ENCODE measurements at regions not wholly inside any gene's neighbourhood (a gene's known extent, or its start where the extent isn't known, plus 50 kb on each side); places are given as distances from the start of the nearest gene placed in this dataset.

GRCh38 chr20:57800791-57801430, 91.1 kb upstream of the PMEPA1 start:
- Histone ChIP-seq H3K4ac (replicated peaks; ENCODE audit: insufficient read length, low read depth, low read length) (no peak overlapping the region), H3K18ac (ENCODE audit: extremely low read depth, low read length) (no peak overlapping the region), H3K4me1 (replicated peaks in 1 of 4; ENCODE audit: control insufficient read depth in 3 of 4, insufficient read depth in 4 of 4, low read length in 3 of 4) (no peaks in the 10 kb centered on the region; a peak in 1 of 7 replicates), H3K4me3 (ENCODE audit: extremely low read depth in 1 of 4, insufficient read depth in 2 of 4, low read depth in 3 of 4, low read length in 4 of 4) (no peak overlapping the region), H2BK5ac (ENCODE audit: low read depth, low read length) (no peak overlapping the region), H4K8ac (ENCODE audit: extremely low read depth, insufficient read depth, low read length) (no peak overlapping the region), H2BK120ac (replicated peaks; ENCODE audit: low read depth, low read length) (no peak overlapping the region), H3K9ac (replicated peaks in 1 of 4; ENCODE audit: extremely low read depth in 1 of 4, low read depth in 3 of 4, low read length in 3 of 4) (no peak overlapping the region), H3K79me1 (ENCODE audit: low read depth, low read length) (no peaks in the 10 kb centered on the region), H3K79me2 (ENCODE audit: control insufficient read depth in 1 of 2, insufficient read depth in 2 of 2, low read length in 2 of 2) (no peaks in the 10 kb centered on the region), H2AK5ac (ENCODE audit: low read depth, low read length) (no peak overlapping the region), H3K56ac (replicated peaks; ENCODE audit: insufficient read length, low read depth, low read length) (no peak overlapping the region), H3K27ac (ENCODE audit: low read depth, low read length) (no peak overlapping the region), H4K5ac (ENCODE audit: insufficient read length, low read depth, low read length) (no peak overlapping the region), H3K27me3 (replicated peaks in 1 of 4; ENCODE audit: control insufficient read depth in 3 of 4, extremely low read depth in 1 of 4, insufficient read depth in 3 of 4, low read length in 3 of 4) (no peaks in the 10 kb centered on the region), H3K23ac (ENCODE audit: insufficient read length) (no peak overlapping the region), H3K36me3 (ENCODE audit: control insufficient read depth in 2 of 4, insufficient read depth in 4 of 4, low read length in 3 of 4) (no peaks in the 10 kb centered on the region), H2BK15ac (ENCODE audit: low read length) (no peak overlapping the region), H2BK20ac (ENCODE audit: low read length) (no peak overlapping the region), H4K20me1 (replicated peaks in 1 of 2; ENCODE audit: control insufficient read depth in 1 of 2, insufficient read depth in 2 of 2, low read length in 2 of 2) (no peaks in the 10 kb centered on the region), H2BK12ac (ENCODE audit: low read depth, low read length) (no peak overlapping the region), H3K9me3 (ENCODE audit: insufficient read depth in 2 of 2, low read depth in 1 of 2, low read length in 1 of 2) (no peaks in the 10 kb centered on the region), H3K23me2 (ENCODE audit: low read depth, low read length) (no peaks in the 10 kb centered on the region), H2AFZ (ENCODE audit: low read length) (no peak overlapping the region), H4K91ac (replicated peaks; ENCODE audit: insufficient read length, low read length) (no peak overlapping the region), H3K4me2 (ENCODE audit: insufficient read depth in 1 of 2, low read depth in 2 of 2, low read length in 2 of 2) (no peak overlapping the region), H3K14ac (ENCODE audit: insufficient read length) (no peak overlapping the region)
- FAIRE-seq (no peak), DNase-seq (ENCODE audit: low read depth in 1 of 2, low spot score in 2 of 2) (no peak)
- ChIA-PET CTCF (ENCODE audit: partially characterized antibody) (interaction anchor here (1.0 to 1.4 kb wide), 3 partner anchors 38 to 178 kb away, joined by 3 read pairs; no protein-coding TSS in a partner anchor), POLR2A (ENCODE audit: partially characterized antibody) (no interaction called here)
- WGBS, 2 experiments (ENCODE audit: extremely low coverage in 1 of 2, insufficient coverage in 1 of 2, insufficient read length in 1 of 2, insufficient replicate concordance in 2 of 2, low coverage in 1 of 2, low lambda C conversion rate in 2 of 2, missing lambda C conversion rate in 1 of 2) = 93% methylated on average over 16 of the region's 17 CpGs; no CpG with 5 or more reads in 1 of the 2 experiments
- TF ChIP-seq CREB1 (IDR thresholded peaks at IDR 0.05) = no peak
- no peak for TF ChIP-seq KDM1A (IDR thresholded peaks at IDR 0.05; ENCODE audit: borderline replicate concordance, low read length)
- TF ChIP-seq POLR2A (IDR thresholded peaks at IDR 0.05; ENCODE audit: control extremely low read depth in 1 of 2, low read depth in 2 of 2, low read length in 2 of 2) = no peak
- TF ChIP-seq CBX8 (IDR thresholded peaks at IDR 0.05; ENCODE audit: borderline replicate concordance, low read depth, low read length) = no peak
- TF ChIP-seq ATF3 (IDR thresholded peaks at IDR 0.05; ENCODE audit: insufficient read depth, low read depth, low read length) = no peak
- no peak for TF ChIP-seq TBP (IDR thresholded peaks at IDR 0.05; ENCODE audit: low read depth, low read length)
- TF ChIP-seq POU5F1 (IDR thresholded peaks at IDR 0.05; ENCODE audit: low read depth, low read length) = no peak
- TF ChIP-seq FOSL1 (IDR thresholded peaks at IDR 0.05; ENCODE audit: insufficient read depth, low read depth, low read length) = no peak
- TF ChIP-seq RFX5 (IDR thresholded peaks at IDR 0.05; ENCODE audit: borderline replicate concordance, low read depth, low read length) = no peak
- TF ChIP-seq HDAC6 (IDR thresholded peaks at IDR 0.05; ENCODE audit: low read depth, low read length) = no peak
- no peak for TF ChIP-seq POLR2AphosphoS5 (IDR thresholded peaks at IDR 0.05; ENCODE audit: low read depth, low read length)
- no peak for TF ChIP-seq TAF1 (IDR thresholded peaks at IDR 0.05; ENCODE audit: low read depth, low read length)
- TF ChIP-seq SRF (IDR thresholded peaks at IDR 0.05; ENCODE audit: low read depth, low read length) = no peak

Measured in H1 (cell line).